CD8-positive, alpha-beta memory T cell (primary cell): ENCODE measurements at regions not wholly inside any gene's neighbourhood (a gene's known extent, or its start where the extent isn't known, plus 50 kb on each side); places are given as distances from the start of the nearest gene placed in this dataset.

ENCODE experiments used
- CTCF ChIA-PET: fragments of 350-600 bp; sonication (Branson Sonifier 250); formaldehyde crosslinking; loops from one replicate; lab custom pipeline; 2021; ENCODE audit warnings: antibody characterized with exemption; lab: Charles Lee
- POLR2A ChIA-PET: fragments of 350-600 bp; sonication (Branson Sonifier 250); formaldehyde crosslinking; loops from one replicate; lab custom pipeline; 2021; ENCODE audit warnings: antibody characterized with exemption; lab: Charles Lee
- DNase-seq, 5 donors: peaks; one replicate each; pipeline versions ENCODE4 v3.0.0 to v3.0.0-alpha.2; 2020 to 2022; ENCODE audit warnings: mixed read lengths in 1 of 5
- H3K27ac ChIP-seq: one replicate; pipeline ENCODE4 v1.7.0; 2013; ENCODE audit warnings: low read depth, mild to moderate bottlenecking, low read length, moderate library complexity
- H3K27me3 ChIP-seq: 2 replicates; pipeline ENCODE4 v1.7.0; 2013; ENCODE audit warnings: low read length, mild to moderate bottlenecking; ENCODE audit not compliant: insufficient read depth, poor library complexity, severe bottlenecking
- H3K36me3 ChIP-seq: 2 replicates; pipeline ENCODE4 v1.7.0; 2013; ENCODE audit warnings: mild to moderate bottlenecking, low read length, moderate library complexity; ENCODE audit not compliant: insufficient read depth
- H3K4me1 ChIP-seq: 2 replicates; pipeline ENCODE4 v1.7.0; 2013; ENCODE audit warnings: mild to moderate bottlenecking, low read length, moderate library complexity; ENCODE audit not compliant: insufficient read depth
- H3K4me3 ChIP-seq: 2 replicates; pipeline ENCODE4 v1.7.0; 2013; ENCODE audit warnings: mild to moderate bottlenecking, low read length
- H3K9me3 ChIP-seq: 2 replicates; pipeline ENCODE4 v1.7.0; 2013; ENCODE audit warnings: mild to moderate bottlenecking, low read length
- H3K27ac Mint-ChIP-seq, 8 donors: one replicate each; pipeline ENCODE4 v1.8.0; 2020 to 2021; ENCODE audit warnings: mixed read lengths in 8 of 8, mild to moderate bottlenecking in 6 of 8, inconsistent platforms in 3 of 8, moderate library complexity in 3 of 8
- H3K27me3 Mint-ChIP-seq, 2 donors: one replicate each; pipeline ENCODE4 v1.8.0; 2020 to 2021; ENCODE audit warnings: mixed read lengths in 2 of 2, mild to moderate bottlenecking in 1 of 2, moderate library complexity in 1 of 2
- H3K36me3 Mint-ChIP-seq, 3 donors: one replicate each; pipeline ENCODE4 v1.8.0; 2020 to 2021; ENCODE audit warnings: mixed read lengths in 3 of 3, inconsistent platforms in 1 of 3, mild to moderate bottlenecking in 1 of 3
- H3K4me1 Mint-ChIP-seq, 3 donors: one replicate each; pipeline ENCODE4 v1.8.0; 2020 to 2021; ENCODE audit warnings: mixed read lengths in 3 of 3, inconsistent platforms in 1 of 3, mild to moderate bottlenecking in 1 of 3
- H3K4me3 Mint-ChIP-seq, 7 donors: one replicate each; pipeline ENCODE4 v1.8.0; 2020 to 2021; ENCODE audit warnings: mixed read lengths in 7 of 7, mild to moderate bottlenecking in 6 of 7, moderate library complexity in 4 of 7, inconsistent platforms in 2 of 7
- H3K9me3 Mint-ChIP-seq, 5 donors: one replicate each; pipeline ENCODE4 v1.8.0; 2020 to 2022; ENCODE audit warnings: mixed read lengths in 5 of 5, mild to moderate bottlenecking in 3 of 5, moderate library complexity in 2 of 5, inconsistent platforms in 1 of 5

DNA sequence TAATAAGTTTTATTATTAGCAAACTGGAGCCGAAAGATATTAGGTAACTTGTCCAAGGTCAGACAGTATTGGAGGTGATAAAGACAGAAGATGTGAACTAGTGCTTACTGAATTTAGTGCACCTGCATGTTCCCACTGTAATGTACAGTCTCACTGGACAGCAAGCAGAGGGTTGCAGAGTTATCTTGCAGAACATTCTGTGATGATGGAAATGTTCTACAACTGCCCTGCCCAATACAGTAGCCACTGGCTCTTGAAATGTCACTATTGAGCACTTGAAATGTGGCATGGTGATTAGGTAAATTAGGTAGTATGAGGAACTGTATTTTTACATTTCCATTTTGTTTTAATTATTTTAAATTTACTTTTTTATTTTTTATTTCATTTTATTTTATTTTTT is 356.6 kb downstream of the EPHA4 start:
- peaks cover 0 to 2% (median 0%) of the 10 kb centered on the region in 3 donors for H3K36me3 Mint-ChIP-seq
- Histone ChIP-seq H3K36me3 (no peaks in the 10 kb centered on the region), H3K9me3 (no peaks in the 10 kb centered on the region), H3K27me3 (no peaks in the 10 kb centered on the region), H3K4me1 (no peaks in the 10 kb centered on the region), H3K27ac (no peak overlapping the region), H3K4me3 (no peak overlapping the region)
- CTCF ChIA-PET, result no interaction called here
- H3K4me3 Mint-ChIP-seq, result no peak overlapping the region
- no peaks in the 10 kb centered on the region for H3K9me3 Mint-ChIP-seq
- peaks cover 0 to 4% (median 0%) of the 10 kb centered on the region in 3 donors for H3K4me1 Mint-ChIP-seq
- DNase-seq, result no peak
- H3K27me3 Mint-ChIP-seq, result peaks cover 0 to 3% of the 10 kb centered on the region in 2 donors
- POLR2A ChIA-PET, result no interaction called here
- no peak overlapping the region for H3K27ac Mint-ChIP-seq

DNA sequence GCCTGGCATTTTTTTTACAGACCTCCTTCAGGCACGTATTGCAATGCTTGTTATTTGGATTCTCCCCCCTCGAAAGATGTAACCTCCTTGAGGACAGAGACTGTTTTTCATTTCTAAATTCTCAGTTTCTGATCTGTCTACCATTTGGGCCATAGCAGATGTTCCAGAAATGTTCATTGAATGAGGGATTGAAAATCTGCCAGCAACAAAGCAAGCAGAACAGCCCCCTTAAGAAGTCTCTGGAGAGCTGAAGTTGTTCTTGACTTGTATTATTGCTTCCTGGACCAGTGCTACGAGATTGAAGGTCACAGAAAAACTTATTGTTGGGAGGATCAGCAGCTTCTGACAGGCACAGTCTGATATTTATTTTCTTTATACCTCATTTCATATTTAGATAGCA is 355.5 kb downstream of the EPHA4 start:
- DNase-seq, result no peak

DNA sequence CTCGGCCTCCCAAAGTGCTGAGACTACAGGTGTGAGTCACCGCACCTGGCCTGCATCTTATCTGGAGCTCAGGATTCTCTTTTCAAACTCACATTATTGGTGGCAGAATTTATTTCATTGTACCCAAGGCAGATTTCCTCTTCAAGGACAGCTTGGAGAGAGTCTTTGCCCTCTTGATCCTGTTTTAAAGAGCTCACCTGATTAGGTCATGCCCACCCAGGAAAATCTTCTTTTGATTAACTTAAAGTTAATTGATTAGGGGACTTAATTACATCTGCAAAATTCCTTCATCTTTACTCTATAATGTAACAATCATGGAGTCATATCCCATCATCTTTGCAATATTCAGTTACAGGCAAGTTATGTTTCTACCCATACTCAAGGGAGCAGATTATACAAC is 346.4 kb downstream of the EPHA4 start:
- no peak overlapping the region for H3K27ac Mint-ChIP-seq
- H3K4me3 ChIP-seq, result no peak overlapping the region
- no peak overlapping the region for H3K27ac ChIP-seq
- H3K9me3 ChIP-seq, result no peaks in the 10 kb centered on the region
- ChIA-PET CTCF (no interaction called here), POLR2A (no interaction called here)
- no peaks in the 10 kb centered on the region for H3K36me3 Mint-ChIP-seq
- H3K27me3 ChIP-seq, result no peaks in the 10 kb centered on the region
- no peaks in the 10 kb centered on the region for H3K4me1 Mint-ChIP-seq
- H3K9me3 Mint-ChIP-seq, result no peaks in the 10 kb centered on the region
- no peaks in the 10 kb centered on the region for H3K4me1 ChIP-seq
- H3K27me3 Mint-ChIP-seq, result no peaks in the 10 kb centered on the region
- DNase-seq, result no peak
- H3K36me3 ChIP-seq, result no peaks in the 10 kb centered on the region
- H3K4me3 Mint-ChIP-seq, result no peak overlapping the region

More for the DNA sequence above, 355.5 kb downstream of the EPHA4 start:
- Mint-ChIP-seq H3K4me3 (no peak overlapping the region), H3K27ac (no peak overlapping the region), H3K36me3 (peaks cover 0 to 2% (median 0%) of the 10 kb centered on the region in 3 donors), H3K4me1 (peaks cover 0 to 4% (median 0%) of the 10 kb centered on the region in 3 donors), H3K27me3 (peaks cover 0 to 3% of the 10 kb centered on the region in 2 donors), H3K9me3 (no peaks in the 10 kb centered on the region)
- Histone ChIP-seq H3K4me3 (no peak overlapping the region), H3K36me3 (no peaks in the 10 kb centered on the region), H3K27ac (no peak overlapping the region), H3K4me1 (no peaks in the 10 kb centered on the region), H3K27me3 (no peaks in the 10 kb centered on the region), H3K9me3 (no peaks in the 10 kb centered on the region)
- POLR2A ChIA-PET, result no interaction called here
- CTCF ChIA-PET, result no interaction called here

DNA sequence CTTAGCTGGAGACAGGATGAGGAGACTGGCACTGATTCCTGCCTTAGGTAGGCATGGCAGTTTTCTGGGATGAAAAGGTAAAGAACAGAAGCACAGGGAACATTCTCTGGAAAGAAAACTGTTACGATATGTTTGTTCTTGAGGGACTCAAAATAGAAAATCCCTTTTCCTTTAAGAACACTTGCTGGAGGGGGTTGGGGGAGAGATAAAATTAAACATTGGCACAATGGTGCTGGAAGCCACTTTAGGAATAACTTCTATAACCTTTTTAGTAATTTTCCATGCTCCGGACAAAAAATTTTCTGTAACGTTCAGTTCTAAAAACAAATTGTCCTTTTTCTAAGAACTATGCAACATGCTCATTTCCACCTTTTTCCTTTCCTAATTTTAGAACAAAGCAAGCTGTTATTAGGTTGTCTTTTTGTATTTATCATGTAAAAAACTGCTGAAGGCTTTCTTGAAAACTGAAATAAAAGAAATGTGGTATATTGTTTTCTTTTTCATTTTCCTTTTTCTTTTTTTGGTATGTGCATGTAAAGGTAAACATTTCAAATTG is 343.8 kb downstream of the EPHA4 start:
- Histone ChIP-seq H3K4me1 (no peaks in the 10 kb centered on the region), H3K9me3 (no peaks in the 10 kb centered on the region), H3K36me3 (no peaks in the 10 kb centered on the region), H3K27ac (no peak overlapping the region), H3K4me3 (no peak overlapping the region), H3K27me3 (no peaks in the 10 kb centered on the region)
- ChIA-PET CTCF (no interaction called here), POLR2A (no interaction called here)
- DNase-seq, result no peak
- no peaks in the 10 kb centered on the region for H3K36me3 Mint-ChIP-seq
- peak overlapping the region in 1 of 8 donors; percentile 48 for H3K27ac Mint-ChIP-seq
- no peak overlapping the region for H3K4me3 Mint-ChIP-seq
- no peaks in the 10 kb centered on the region for H3K4me1 Mint-ChIP-seq
- H3K27me3 Mint-ChIP-seq, result no peaks in the 10 kb centered on the region
- H3K9me3 Mint-ChIP-seq, result no peaks in the 10 kb centered on the region

DNA sequence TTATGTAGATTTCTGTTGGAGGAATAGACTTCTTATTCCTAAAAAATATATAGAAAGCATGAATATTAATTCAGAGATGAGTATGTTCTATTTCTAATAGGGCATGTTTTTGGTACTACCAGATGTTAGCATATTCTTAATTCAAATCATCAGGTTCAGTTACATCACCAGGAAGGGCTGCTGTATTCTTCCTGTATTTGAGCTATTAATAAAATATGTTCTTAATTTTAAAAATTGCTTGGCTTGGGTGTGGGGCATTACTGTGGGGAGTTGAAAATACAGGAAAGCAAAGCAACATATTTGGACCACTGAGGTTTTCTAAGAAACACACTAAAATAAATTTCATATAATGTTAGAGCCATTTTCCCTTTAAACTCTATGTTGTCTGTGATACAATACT is 343.0 kb downstream of the EPHA4 start:
- Mint-ChIP-seq H3K4me1 (no peaks in the 10 kb centered on the region), H3K36me3 (no peaks in the 10 kb centered on the region), H3K27me3 (no peaks in the 10 kb centered on the region), H3K4me3 (no peak overlapping the region), H3K9me3 (no peaks in the 10 kb centered on the region), H3K27ac (no peak overlapping the region)
- CTCF ChIA-PET, result no interaction called here
- no peak overlapping the region for H3K4me3 ChIP-seq
- POLR2A ChIA-PET, result no interaction called here
- no peaks in the 10 kb centered on the region for H3K4me1 ChIP-seq
- H3K9me3 ChIP-seq, result no peaks in the 10 kb centered on the region
- H3K27ac ChIP-seq, result no peak overlapping the region
- DNase-seq, result no peak
- no peaks in the 10 kb centered on the region for H3K27me3 ChIP-seq
- no peaks in the 10 kb centered on the region for H3K36me3 ChIP-seq

DNA sequence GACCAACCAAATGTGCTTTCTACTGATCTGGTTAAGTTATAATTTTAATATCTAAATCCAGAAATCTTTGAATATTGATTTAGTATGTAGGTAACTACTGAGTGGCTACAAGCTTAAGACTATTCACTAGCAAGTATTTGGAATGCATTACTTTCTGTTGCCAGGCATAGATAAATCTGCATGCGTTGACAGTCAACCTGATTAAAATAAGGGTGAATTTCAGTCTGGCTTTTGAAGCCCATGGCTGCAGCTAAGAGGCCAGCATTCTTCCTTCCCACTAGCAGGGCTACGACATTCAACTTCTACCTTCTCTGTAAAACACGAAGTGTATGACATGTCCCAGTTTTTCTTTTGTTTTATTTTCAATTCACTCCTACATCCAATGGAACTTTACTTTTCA is 340.6 kb downstream of the EPHA4 start:
- Histone ChIP-seq H3K4me3 (no peak overlapping the region), H3K27ac (no peak overlapping the region), H3K4me1 (no peaks in the 10 kb centered on the region), H3K9me3 (no peaks in the 10 kb centered on the region), H3K36me3 (no peaks in the 10 kb centered on the region), H3K27me3 (no peaks in the 10 kb centered on the region)
- no peaks in the 10 kb centered on the region for H3K27me3 Mint-ChIP-seq
- CTCF ChIA-PET, result no interaction called here
- DNase-seq, result no peak
- no peaks in the 10 kb centered on the region for H3K9me3 Mint-ChIP-seq
- no peaks in the 10 kb centered on the region for H3K36me3 Mint-ChIP-seq
- no peak overlapping the region for H3K4me3 Mint-ChIP-seq
- no peaks in the 10 kb centered on the region for H3K4me1 Mint-ChIP-seq
- POLR2A ChIA-PET, result no interaction called here
- no peak overlapping the region for H3K27ac Mint-ChIP-seq

DNA sequence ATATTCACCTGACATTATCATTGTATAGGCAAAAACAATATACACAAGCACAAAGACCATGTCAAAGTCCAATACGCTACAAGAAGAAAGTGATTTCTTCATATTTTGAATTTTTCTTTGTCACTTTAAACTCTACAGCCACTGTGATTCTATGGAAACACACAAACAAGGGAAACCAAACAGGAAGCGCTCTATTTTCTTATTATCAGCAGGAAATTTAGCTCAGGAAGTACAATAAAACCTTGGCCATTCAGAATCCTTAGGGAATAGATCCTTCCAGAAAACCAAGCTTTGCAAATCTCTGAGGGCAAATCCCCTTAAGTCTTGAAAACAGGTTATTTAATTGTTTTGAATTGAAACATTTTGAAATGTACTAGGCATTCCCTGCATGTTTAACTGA is 336.2 kb downstream of the EPHA4 start:
- Histone ChIP-seq H3K27me3 (no peaks in the 10 kb centered on the region), H3K36me3 (no peaks in the 10 kb centered on the region), H3K4me3 (no peak overlapping the region), H3K27ac (no peak overlapping the region), H3K9me3 (no peaks in the 10 kb centered on the region), H3K4me1 (no peaks in the 10 kb centered on the region)
- POLR2A ChIA-PET, result no interaction called here
- CTCF ChIA-PET, result no interaction called here
- no peak for DNase-seq
- H3K4me1 Mint-ChIP-seq, result no peaks in the 10 kb centered on the region
- no peaks in the 10 kb centered on the region for H3K9me3 Mint-ChIP-seq
- no peak overlapping the region for H3K27ac Mint-ChIP-seq
- H3K27me3 Mint-ChIP-seq, result peaks cover 0 to 2% of the 10 kb centered on the region in 2 donors
- H3K4me3 Mint-ChIP-seq, result no peak overlapping the region
- H3K36me3 Mint-ChIP-seq, result no peaks in the 10 kb centered on the region

DNA sequence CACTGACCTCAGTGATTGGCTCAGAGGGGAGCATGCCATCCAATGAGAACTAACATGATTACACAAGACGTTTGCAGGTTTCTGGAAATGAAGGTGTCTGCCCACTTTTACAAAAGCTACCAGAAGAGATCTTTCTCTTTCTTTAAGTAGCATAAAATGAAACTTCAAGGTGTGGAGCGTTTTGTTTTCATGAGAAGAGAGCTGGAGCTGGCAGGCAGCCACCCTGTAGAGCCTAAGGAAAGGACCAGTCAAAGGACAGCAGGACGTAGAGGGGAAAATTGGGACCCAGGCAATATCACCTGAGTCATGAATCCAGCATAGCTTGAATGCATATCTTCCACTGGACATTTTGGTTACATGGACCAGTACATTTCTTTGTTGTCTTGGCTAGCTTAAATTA is 331.0 kb downstream of the EPHA4 start:
- no peak for DNase-seq
- Mint-ChIP-seq H3K4me1 (no peaks in the 10 kb centered on the region), H3K27me3 (peaks cover 2 to 24% of the 10 kb centered on the region in 2 donors), H3K4me3 (no peak overlapping the region), H3K27ac (no peak overlapping the region), H3K9me3 (no peaks in the 10 kb centered on the region), H3K36me3 (no peaks in the 10 kb centered on the region)
- POLR2A ChIA-PET, result no interaction called here
- Histone ChIP-seq H3K27ac (no peak overlapping the region), H3K36me3 (no peaks in the 10 kb centered on the region), H3K4me1 (no peaks in the 10 kb centered on the region), H3K9me3 (no peaks in the 10 kb centered on the region), H3K27me3 (no peaks in the 10 kb centered on the region), H3K4me3 (no peak overlapping the region)
- CTCF ChIA-PET, result no interaction called here

DNA sequence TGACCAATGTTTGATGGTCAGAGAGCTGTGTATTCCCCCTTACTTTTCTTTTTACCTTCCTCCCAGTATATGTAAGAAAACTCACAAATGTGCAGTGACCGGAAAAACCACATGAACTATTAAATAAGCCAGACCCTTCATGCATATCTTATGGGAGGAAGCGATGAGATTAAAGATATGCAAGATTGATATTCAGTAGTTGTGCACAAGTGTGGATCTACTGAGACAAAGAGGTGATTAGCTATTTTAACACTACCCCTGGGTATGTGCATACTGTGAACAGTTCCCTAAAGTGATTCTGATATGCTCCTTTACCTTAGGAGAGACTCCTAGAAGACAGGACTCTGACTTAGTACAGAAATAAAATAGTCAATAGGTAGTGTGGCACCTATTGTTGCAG is 328.3 kb downstream of the EPHA4 start:
- POLR2A ChIA-PET, result no interaction called here
- Histone ChIP-seq H3K4me1 (no peaks in the 10 kb centered on the region), H3K27ac (no peak overlapping the region), H3K36me3 (no peaks in the 10 kb centered on the region), H3K27me3 (no peaks in the 10 kb centered on the region), H3K4me3 (no peak overlapping the region), H3K9me3 (no peaks in the 10 kb centered on the region)
- peaks cover 5 to 24% of the 10 kb centered on the region in 2 donors for H3K27me3 Mint-ChIP-seq
- no peak overlapping the region for H3K4me3 Mint-ChIP-seq
- no peaks in the 10 kb centered on the region for H3K4me1 Mint-ChIP-seq
- CTCF ChIA-PET, result no interaction called here
- DNase-seq, result no peak
- peaks cover 0 to 5% (median 3%) of the 10 kb centered on the region in 5 donors for H3K9me3 Mint-ChIP-seq
- H3K27ac Mint-ChIP-seq, result no peak overlapping the region
- H3K36me3 Mint-ChIP-seq, result no peaks in the 10 kb centered on the region
